Central memory CD4-positive, alpha-beta T cell (primary cell): ENCODE measurements at regions not wholly inside any gene's neighbourhood (a gene's known extent, or its start where the extent isn't known, plus 50 kb on each side); places are given as distances from the start of the nearest gene placed in this dataset.
"Not testable (repeated sequence)": the region's sequence is repeated elsewhere in the genome, so short reads cannot be mapped to it uniquely, and the experiment has no call there.

ENCODE experiments used
- DNase-seq: peaks from one replicate; pipeline ENCODE4 v3.0.0; 2022

GRCh38 chr15:81937189-81937588, 108.6 kb downstream of the MEX3B start:
- DNase-seq = no peak

DNA sequence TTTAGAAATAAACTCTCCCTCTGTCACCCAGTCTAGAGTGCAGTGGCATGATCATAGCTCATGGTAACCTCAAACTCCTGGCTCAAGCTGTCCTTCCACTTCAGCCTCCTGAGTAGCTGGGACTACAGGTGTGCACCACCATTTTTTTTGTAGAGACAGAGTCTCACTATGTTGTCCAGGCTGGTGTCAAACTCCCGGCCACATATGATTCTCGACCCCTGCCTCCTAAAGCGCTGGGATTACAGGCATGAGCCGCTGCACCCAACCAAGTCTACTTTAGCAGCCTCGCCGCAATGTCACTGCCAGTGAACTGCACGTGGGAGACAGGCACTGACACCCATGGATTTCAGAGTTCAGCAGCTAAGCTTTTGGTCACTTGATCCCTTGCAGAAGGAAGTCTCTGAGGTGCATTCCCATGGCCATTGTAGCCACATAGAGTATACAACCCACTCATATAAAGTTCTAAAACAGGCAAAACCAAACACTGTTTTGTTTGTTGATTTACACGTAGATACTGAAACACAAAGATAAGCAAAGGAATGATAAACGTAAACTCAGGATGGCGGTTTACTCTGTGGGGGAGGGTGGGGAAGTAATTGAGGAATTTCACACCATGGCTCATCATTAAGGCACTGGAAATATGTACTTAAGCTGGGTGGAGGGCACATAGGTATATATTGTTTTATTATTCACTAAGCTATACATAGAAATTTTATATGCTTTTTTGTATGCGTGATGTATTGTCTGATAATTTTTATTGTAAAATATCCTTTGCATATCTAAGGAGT, 115.0 kb downstream of the MEX3B start:
- DNase-seq = no peak

- DNase-seq = no peak
Measured at GRCh38 chr15:81929557-81929956, 116.3 kb downstream of the MEX3B start.

- DNase-seq = no peak
Measured at GRCh38 chr15:81926981-81927380, 118.8 kb downstream of the MEX3B start.

- DNase-seq = no peak
Measured at GRCh38 chr15:81924729-81925128, 121.1 kb downstream of the MEX3B start.

- no peak for DNase-seq
Measured at GRCh38 chr15:81923561-81924350, 122.1 kb downstream of the MEX3B start.

- DNase-seq = no peak
Measured at GRCh38 chr15:81922143-81922542, 123.7 kb downstream of the MEX3B start.

- DNase-seq = no peak
Measured at GRCh38 chr15:81921163-81921562, 124.7 kb downstream of the MEX3B start.

- not testable (repeated sequence) for DNase-seq
Measured at GRCh38 chr15:81918767-81919166, 127.1 kb downstream of the MEX3B start.

DNA sequence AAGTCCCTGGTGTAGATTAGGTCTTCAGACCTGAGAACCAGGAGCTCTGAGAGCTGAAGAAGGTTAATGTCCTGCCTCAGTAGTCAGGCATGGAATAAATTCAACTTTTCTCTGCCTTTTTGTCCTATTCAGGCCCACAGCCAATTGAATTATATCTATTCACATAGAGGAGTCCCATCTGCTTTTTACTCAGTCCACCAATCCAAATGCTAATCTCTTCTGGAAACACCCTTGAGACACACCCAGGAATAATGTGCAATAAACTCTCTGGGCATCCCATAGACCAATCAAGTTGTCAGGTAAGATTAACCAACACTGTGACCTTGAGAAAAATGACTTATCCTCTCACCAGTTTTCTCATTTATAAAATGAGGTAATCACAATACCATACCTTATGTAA, 129.4 kb downstream of the MEX3B start:
- no peak for DNase-seq

GRCh38 chr15:81915990-81916389, 129.8 kb downstream of the MEX3B start:
- no peak for DNase-seq

DNA sequence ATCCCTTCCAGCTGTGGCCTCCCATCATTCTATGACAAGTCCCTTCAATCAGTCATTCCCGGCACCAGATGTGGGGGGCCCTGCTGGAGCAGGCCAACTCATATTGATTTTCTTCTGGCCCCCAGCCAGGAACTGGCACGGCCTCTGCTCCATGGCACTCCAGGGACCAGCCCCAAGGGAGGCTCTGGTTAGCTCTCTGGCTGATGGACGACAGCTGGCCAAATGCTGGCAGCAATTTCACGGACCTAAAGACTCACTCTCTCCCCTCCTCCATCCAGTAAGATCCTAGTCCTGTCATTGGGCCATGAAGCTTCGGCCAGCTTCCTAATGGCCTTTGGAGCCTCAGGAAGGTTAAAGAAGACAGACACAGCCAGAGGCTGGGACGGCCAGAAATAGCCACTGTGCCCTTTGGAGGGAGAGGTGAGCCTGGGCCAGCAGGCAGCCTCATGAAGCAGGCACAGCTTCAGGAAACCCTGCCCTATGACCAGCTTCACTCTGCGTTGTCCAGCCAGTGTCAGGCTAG, 131.0 kb downstream of the MEX3B start:
- no peak for DNase-seq

DNA sequence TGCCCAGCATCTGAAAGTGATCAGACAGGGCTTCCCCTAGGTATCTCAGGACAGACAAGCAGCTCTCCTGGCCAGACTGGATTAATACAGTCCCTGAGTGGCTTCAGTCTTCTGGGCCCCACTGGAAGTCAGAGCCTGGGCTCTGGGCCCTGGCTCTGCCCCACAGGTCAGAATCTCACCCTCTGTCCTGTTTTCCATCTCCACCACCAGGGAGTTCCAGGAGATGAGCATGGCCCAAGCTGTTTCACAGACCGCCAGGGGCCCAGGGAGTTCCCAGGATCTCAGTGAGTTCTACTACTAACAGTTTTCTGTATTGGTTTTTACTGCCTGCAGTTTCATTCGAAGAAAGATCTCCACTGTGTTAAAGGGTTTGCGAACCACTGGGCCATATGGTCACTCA, 131.5 kb downstream of the MEX3B start:
- DNase-seq = no peak

DNA sequence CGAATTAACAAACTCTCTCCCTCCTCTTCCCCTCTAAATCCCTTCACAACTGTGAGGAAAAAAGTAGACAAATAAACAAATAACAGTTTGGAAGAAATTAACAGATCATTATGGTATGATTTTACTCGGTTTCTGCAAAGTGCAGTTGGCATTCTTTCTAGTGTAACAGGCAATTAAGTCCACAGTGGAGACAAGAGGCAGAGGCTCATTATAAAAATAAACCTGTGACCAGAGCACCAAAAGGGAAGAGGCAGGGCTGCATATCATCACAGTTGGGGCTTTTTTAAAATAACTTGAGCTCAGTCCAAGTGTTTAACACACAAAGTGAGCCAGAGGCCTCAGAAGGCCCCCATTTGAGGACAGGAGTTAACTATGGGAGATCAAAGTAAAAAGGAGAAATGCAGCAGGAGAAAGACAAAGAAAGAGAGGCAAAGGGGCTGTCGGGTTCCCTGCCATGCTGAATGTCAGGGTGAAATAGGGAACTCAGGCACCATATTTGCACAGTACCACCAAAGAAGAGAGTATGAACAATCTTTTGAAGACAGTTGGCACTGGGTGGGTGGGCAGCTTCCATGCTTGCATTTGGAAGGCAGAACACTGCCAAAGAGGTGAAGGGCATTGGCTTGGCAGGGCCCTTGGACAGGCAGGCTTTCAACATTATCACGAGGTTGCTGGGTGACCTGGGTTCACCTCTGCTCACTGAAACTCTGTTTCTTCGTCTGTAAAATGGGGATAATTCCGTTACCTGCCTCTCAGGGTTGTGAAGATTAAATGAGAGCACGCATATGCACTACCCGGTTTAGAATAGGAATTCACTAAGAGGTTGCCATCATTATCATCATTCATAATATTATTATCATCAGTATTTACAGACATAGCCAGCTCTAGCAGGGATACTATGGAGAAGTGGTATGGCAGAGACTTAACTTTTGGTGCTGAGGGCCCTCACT, 134.5 kb downstream of the MEX3B start:
- no peak for DNase-seq

DNA sequence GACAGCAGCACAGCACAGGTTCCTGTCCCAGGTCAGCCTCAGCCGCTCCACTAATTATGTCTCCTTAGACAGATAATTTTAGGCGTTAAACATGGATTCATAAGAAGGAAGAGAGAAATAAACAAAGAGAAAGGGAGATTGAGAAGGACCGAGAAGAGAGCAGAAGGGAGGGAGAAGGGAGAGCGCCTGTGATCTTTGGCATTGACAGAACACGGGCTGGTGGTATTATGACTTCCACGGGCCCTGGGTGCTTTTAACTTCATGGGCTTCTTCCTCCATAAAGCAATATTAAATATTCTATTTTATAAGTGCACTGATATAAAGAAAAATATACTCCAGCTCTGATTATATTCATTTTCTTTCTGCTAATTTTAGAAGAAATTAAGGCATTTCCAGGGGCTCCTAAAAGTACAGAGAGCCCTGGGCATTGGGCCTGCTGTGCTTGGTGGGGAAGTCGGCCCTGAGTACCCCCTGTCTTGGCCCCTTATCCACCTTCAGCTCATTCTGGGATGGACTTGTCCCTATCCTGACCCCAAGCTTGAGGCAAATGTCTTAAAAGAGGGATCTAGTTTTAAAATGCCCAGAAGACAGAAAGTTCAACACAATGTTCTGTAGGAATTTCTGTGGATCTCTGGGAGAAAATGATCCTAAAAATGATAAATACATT, 135.3 kb downstream of the MEX3B start:
- no peak for DNase-seq

DNA sequence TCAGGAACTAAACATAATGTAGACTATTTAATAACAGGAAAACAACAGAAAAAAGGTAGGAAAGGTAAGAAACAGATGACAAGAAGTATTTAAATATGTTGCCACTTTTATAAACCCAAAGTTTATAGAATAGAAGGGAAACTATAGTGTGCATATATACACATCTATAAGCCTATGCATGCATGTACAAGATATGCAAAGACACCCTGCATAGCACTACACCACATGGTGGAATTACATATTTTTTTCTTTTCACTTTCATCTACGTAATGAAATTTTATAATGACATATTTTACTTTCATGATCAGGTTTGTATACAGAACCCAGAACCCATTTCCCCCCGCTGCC, 136.8 kb downstream of the MEX3B start:
- no peak for DNase-seq

DNA sequence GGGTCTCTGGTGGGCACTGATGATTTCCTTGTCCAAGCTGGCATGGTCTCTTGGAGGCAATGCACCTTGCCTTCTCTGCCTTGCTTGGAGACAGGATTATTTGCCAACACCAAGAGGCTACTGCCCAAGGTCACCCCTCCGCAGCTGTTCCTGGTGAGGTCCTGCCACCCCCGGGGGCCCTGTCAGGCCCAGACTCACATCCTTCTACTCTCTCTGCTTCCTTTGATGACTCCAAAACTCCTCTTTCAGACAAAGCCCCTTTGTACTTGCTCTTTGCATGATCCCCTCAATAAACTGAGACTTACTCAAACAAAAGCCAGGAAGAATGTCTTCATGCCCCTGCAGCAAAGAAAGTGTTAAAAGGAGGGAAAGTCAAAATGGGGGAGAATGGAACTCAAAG, 137.7 kb downstream of the MEX3B start:
- no peak for DNase-seq

DNA sequence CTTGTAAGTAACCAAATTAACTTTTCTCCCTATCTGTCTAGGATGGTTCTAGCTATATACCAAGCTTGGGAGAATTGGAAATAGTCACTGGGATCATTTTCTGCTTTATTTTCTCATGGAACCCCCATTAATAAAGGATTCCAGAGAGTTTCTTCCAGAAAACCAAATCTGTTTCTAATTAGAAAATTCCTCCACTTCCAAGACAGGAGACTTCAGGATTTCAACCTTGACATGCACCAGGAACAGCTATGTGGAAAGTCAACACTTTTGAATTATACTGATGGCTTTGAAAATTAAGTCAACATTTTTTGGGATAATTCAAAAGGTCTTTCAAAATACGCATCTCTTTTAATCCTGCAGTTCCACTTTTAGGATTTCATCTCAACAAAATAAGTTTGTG, 138.3 kb downstream of the MEX3B start:
- no peak for DNase-seq

GRCh38 chr15:81905889-81906288, 139.9 kb downstream of the MEX3B start:
- DNase-seq = no peak

- DNase-seq = no peak
Measured at GRCh38 chr15:81901319-81901718, 144.5 kb downstream of the MEX3B start.

GRCh38 chr15:81899730-81900129, 146.1 kb downstream of the MEX3B start:
- no peak for DNase-seq

DNA sequence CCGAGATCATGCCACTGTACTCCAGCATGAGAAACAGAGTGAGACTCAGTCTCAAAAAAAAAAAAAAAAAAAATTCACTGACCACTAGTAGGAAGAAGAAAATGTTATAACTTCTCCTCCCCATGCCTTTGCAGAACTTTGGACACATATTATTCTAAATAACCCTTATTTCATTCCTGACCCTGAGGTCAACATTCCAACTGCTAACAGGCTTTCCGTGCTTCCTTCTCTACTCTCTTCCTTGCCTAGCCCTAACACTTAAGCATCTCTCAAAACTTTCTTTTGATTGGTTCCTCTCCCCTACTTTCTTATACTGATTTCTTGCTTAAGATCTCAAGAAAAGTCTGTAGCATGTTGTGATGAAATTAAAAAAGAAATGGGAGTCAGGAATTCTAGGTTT, 146.8 kb downstream of the MEX3B start:
- DNase-seq = no peak
